WTC11 (cell line): ENCODE measurements at regions not wholly inside any gene's neighbourhood (a gene's known extent, or its start where the extent isn't known, plus 50 kb on each side); places are given as distances from the start of the nearest gene placed in this dataset.
A peak's percentile ranks its signal among the peaks of the same experiment; 100 is the strongest.
"Not testable (repeated sequence)": the region's sequence is repeated elsewhere in the genome, so short reads cannot be mapped to it uniquely, and the experiment has no call there.

Experiments used
- ATAC-seq: fragments of 200-7000 bp; cut with Tn5 transposase; 2 replicates; pipeline ENCODE4 v1.10.0; 2021; ENCODE audit warnings: mild to moderate bottlenecking, moderate library complexity
- CTCF ChIA-PET: fragments of 300-600 bp; sonication (Branson Sonifier 250); formaldehyde crosslinking; loops from one replicate; lab custom pipeline; 2021; ENCODE audit warnings: antibody characterized with exemption; lab: Charles Lee
- POLR2A ChIA-PET: fragments of 350-600 bp; sonication (Branson Sonifier 250); formaldehyde crosslinking; loops from one replicate; lab custom pipeline; 2021; ENCODE audit warnings: antibody characterized with exemption; lab: Charles Lee
- DNase-seq: peaks from one replicate; pipeline ENCODE4 v3.0.0; 2021; ENCODE audit warnings: low spot score
- H3K27ac Mint-ChIP-seq: 2 replicates; pipeline ENCODE4 v1.8.0; 2021; ENCODE audit warnings: mixed read lengths
- H3K27me3 Mint-ChIP-seq: 2 replicates; pipeline ENCODE4 v1.8.0; 2021; ENCODE audit warnings: low read depth, mild to moderate bottlenecking, moderate library complexity, mixed read lengths
- H3K36me3 Mint-ChIP-seq: 2 replicates; pipeline ENCODE4 v1.8.0; 2021; ENCODE audit warnings: mixed read lengths
- H3K4me1 Mint-ChIP-seq: 2 replicates; pipeline ENCODE4 v1.8.0; 2022; ENCODE audit warnings: mixed read lengths
- H3K4me3 Mint-ChIP-seq: 2 replicates; pipeline ENCODE4 v1.8.0; 2021; ENCODE audit warnings: mild to moderate bottlenecking, moderate library complexity, mixed read lengths
- H3K9me3 Mint-ChIP-seq: 2 replicates; pipeline ENCODE4 v1.8.0; 2021; ENCODE audit warnings: mixed read lengths
- ATF1 ChIP-seq: sonication (generic); formaldehyde crosslinking; IDR thresholded peaks from 2 replicates; pipeline ENCODE4 v1.8.1; 2023; ENCODE audit warnings: mild to moderate bottlenecking, moderate library complexity, missing genetic modification reagents
- ATF2 ChIP-seq: sonication (generic); formaldehyde crosslinking; IDR thresholded peaks from 2 replicates; pipeline ENCODE4 v1.8.1; 2022; ENCODE audit warnings: low read depth, missing genetic modification reagents, borderline replicate concordance
- CREB1 ChIP-seq: sonication (generic); formaldehyde crosslinking; IDR thresholded peaks from 2 replicates; pipeline ENCODE4 v1.8.0; 2023; ENCODE audit warnings: mild to moderate bottlenecking, missing genetic modification reagents
- CREM ChIP-seq: sonication (generic); formaldehyde crosslinking; IDR thresholded peaks from 2 replicates; pipeline ENCODE4 v1.8.1; 2022; ENCODE audit warnings: mild to moderate bottlenecking, missing genetic modification reagents, moderate library complexity
- ERG ChIP-seq: fragments of 250-450 bp; sonication (Bioruptor Pico); IDR thresholded peaks from 2 replicates; pipeline ENCODE4 v1.8.0; 2021; ENCODE audit warnings: mild to moderate bottlenecking
- FOXK1 ChIP-seq: sonication (generic); formaldehyde crosslinking; IDR thresholded peaks from 2 replicates; pipeline ENCODE4 v1.8.0; 2022; ENCODE audit warnings: mild to moderate bottlenecking, moderate library complexity, missing genetic modification reagents
- FOXP4 ChIP-seq: sonication (generic); formaldehyde crosslinking; IDR thresholded peaks from 2 replicates; pipeline ENCODE4 v1.8.0; 2022; ENCODE audit warnings: mild to moderate bottlenecking, missing genetic modification reagents
- GABPB1 ChIP-seq: sonication (generic); formaldehyde crosslinking; IDR thresholded peaks from 2 replicates; pipeline ENCODE4 v1.8.1; 2023; ENCODE audit warnings: mild to moderate bottlenecking, missing genetic modification reagents
- NFATC4 ChIP-seq: fragments of 250-450 bp; sonication (Bioruptor Pico); IDR thresholded peaks from 2 replicates; pipeline ENCODE4 v1.9.0; 2021; ENCODE audit warnings: mild to moderate bottlenecking
- NFE2L1 ChIP-seq: sonication (generic); formaldehyde crosslinking; IDR thresholded peaks from 2 replicates; pipeline ENCODE4 v1.8.1; 2023; ENCODE audit warnings: missing genetic modification reagents
- NFYB ChIP-seq: sonication (generic); formaldehyde crosslinking; conservative IDR thresholded peaks from 2 replicates; pipeline ENCODE4 v1.8.0; 2022; ENCODE audit warnings: low read depth, missing genetic modification reagents
- NR3C1 ChIP-seq: sonication (generic); formaldehyde crosslinking; conservative IDR thresholded peaks from 2 replicates; pipeline ENCODE4 v1.8.1; 2023; ENCODE audit warnings: low read depth, mild to moderate bottlenecking, missing genetic modification reagents
- OVOL2 ChIP-seq: fragments of 250-450 bp; sonication (Bioruptor Pico); IDR thresholded peaks from 2 replicates; pipeline ENCODE4 v1.9.0; 2021; ENCODE audit warnings: mild to moderate bottlenecking, borderline replicate concordance
- PREB ChIP-seq: sonication (generic); formaldehyde crosslinking; IDR thresholded peaks from 2 replicates; pipeline ENCODE4 v1.8.1; 2022; ENCODE audit warnings: mild to moderate bottlenecking, missing genetic modification reagents, moderate library complexity, borderline replicate concordance
- RORB ChIP-seq: fragments of 250-450 bp; sonication (Bioruptor Pico); IDR thresholded peaks from 2 replicates; pipeline ENCODE4 v1.9.0; 2021; ENCODE audit warnings: mild to moderate bottlenecking
- SP1 ChIP-seq: sonication (generic); formaldehyde crosslinking; conservative IDR thresholded peaks from 2 replicates; pipeline ENCODE4 v1.8.1; 2022; ENCODE audit warnings: missing genetic modification reagents
- TP53 ChIP-seq: sonication (generic); formaldehyde crosslinking; IDR thresholded peaks from 2 replicates; pipeline ENCODE4 v1.8.1; 2023; ENCODE audit warnings: mild to moderate bottlenecking, missing genetic modification reagents
- USF1 ChIP-seq: sonication (generic); formaldehyde crosslinking; IDR thresholded peaks from 2 replicates; pipeline ENCODE4 v1.8.0; 2022; ENCODE audit warnings: mild to moderate bottlenecking, missing genetic modification reagents
- ZNF121 ChIP-seq: sonication (generic); formaldehyde crosslinking; IDR thresholded peaks from 2 replicates; pipeline ENCODE4 v1.8.0; 2023; ENCODE audit warnings: missing genetic modification reagents
- ZNF219 ChIP-seq: sonication (generic); formaldehyde crosslinking; IDR thresholded peaks from 2 replicates; pipeline ENCODE4 v1.8.0; 2023; ENCODE audit warnings: missing genetic modification reagents, mild to moderate bottlenecking, borderline replicate concordance
- ZNF232 ChIP-seq: sonication (generic); formaldehyde crosslinking; IDR thresholded peaks from 2 replicates; pipeline ENCODE4 v1.8.0; 2022; ENCODE audit warnings: mild to moderate bottlenecking, missing genetic modification reagents
- ZNF425 ChIP-seq: fragments of 250-450 bp; sonication (Bioruptor Pico); conservative IDR thresholded peaks from 2 replicates; pipeline ENCODE4 v1.9.0; 2021; ENCODE audit warnings: mild to moderate bottlenecking
- ZNF671 ChIP-seq: fragments of 250-450 bp; sonication (Bioruptor Pico); IDR thresholded peaks from 2 replicates; pipeline ENCODE4 v1.8.0; 2021; ENCODE audit warnings: mild to moderate bottlenecking

GRCh38 chr21:17269760-17270159 is 243.1 kb upstream of the CXADR start (continued):
- no peak for TF ChIP-seq NR3C1 (CRISPR knock-in tag)
- no peak for TF ChIP-seq ZNF425 (CRISPR knock-in tag)
- TF ChIP-seq NFATC4: no peak
- no peak for TF ChIP-seq USF1
- TF ChIP-seq CREM: no peak
- TF ChIP-seq FOXP4 (CRISPR knock-in tag): no peak
- no peak for TF ChIP-seq ZNF121 (CRISPR knock-in tag)
- no peak for TF ChIP-seq ERG (CRISPR knock-in tag)
- TF ChIP-seq TP53: no peak
- TF ChIP-seq FOXK1 (CRISPR knock-in tag): no peak
- TF ChIP-seq RORB (CRISPR knock-in tag): no peak
- no peak for TF ChIP-seq GABPB1 (CRISPR knock-in tag)
- TF ChIP-seq, all 79 proteins: peak for 0

- CTCF ChIA-PET: interaction anchor here (1.1 kb wide), 1 partner anchor 328 kb away, joined by 4 read pairs; no protein-coding TSS in a partner anchor
- peak; percentile 32 for ATAC-seq
These were observed 242.6 kb upstream of the CXADR start for GRCh38 chr21:17270229-17270628.

GRCh38 chr21:17279663-17280062 is 233.2 kb upstream of the CXADR start:
- Mint-ChIP-seq H3K4me3 (no peak overlapping the region), H3K27ac (no peak overlapping the region), H3K36me3 (peaks cover 35% of the 10 kb centered on the region), H3K4me1 (0 out of 2 replicates have a peak, but pooled peaks cover 3% of the 10 kb centered on the region), H3K9me3 (peaks cover 61% of the 10 kb centered on the region), H3K27me3 (no peaks in the 10 kb centered on the region; the same call in none of the 2 replicates)
- ATAC-seq (no peak), DNase-seq (no peak)
- no peak for TF ChIP-seq PREB (CRISPR knock-in tag)
- no peak for TF ChIP-seq ZNF232 (CRISPR knock-in tag)
- CTCF ChIA-PET: interaction anchor here (0.6 kb wide), 1 partner anchor 107 kb away, joined by 3 read pairs; no protein-coding TSS in a partner anchor
- POLR2A ChIA-PET: no interaction called here

More at GRCh38 chr21:17270229-17270628, 242.6 kb upstream of the CXADR start:
- POLR2A ChIA-PET: no interaction called here
- no peaks in the 10 kb centered on the region for H3K4me1 Mint-ChIP-seq
- no peak for DNase-seq
- H3K27me3 Mint-ChIP-seq: peaks cover 3% of the 10 kb centered on the region; the same call in 1 of the 2 replicates
- H3K36me3 Mint-ChIP-seq: peaks cover 25% of the 10 kb centered on the region
- no peak overlapping the region for H3K27ac Mint-ChIP-seq
- H3K4me3 Mint-ChIP-seq: no peak overlapping the region
- no peak for TF ChIP-seq NFYB (CRISPR knock-in tag)
- TF ChIP-seq CREB1: no peak
- no peak for TF ChIP-seq ATF2 (CRISPR knock-in tag)
- no peak for TF ChIP-seq NFE2L1 (CRISPR knock-in tag)
- no peak for TF ChIP-seq ZNF671 (CRISPR knock-in tag)
- TF ChIP-seq TP53: no peak
- no peak for TF ChIP-seq ZNF219 (CRISPR knock-in tag)
- TF ChIP-seq ATF1 (CRISPR knock-in tag): no peak
- TF ChIP-seq OVOL2 (CRISPR knock-in tag): no peak
- TF ChIP-seq SP1 (CRISPR knock-in tag): no peak
- H3K9me3 Mint-ChIP-seq: peaks cover 32% of the 10 kb centered on the region

GRCh38 chr21:17293016-17293562 is 219.8 kb upstream of the CXADR start:
- H3K9me3 Mint-ChIP-seq: peaks cover 71% of the 10 kb centered on the region
- not testable (repeated sequence) for H3K27ac Mint-ChIP-seq

More at GRCh38 chr21:17293016-17293562, 219.8 kb upstream of the CXADR start:
- POLR2A ChIA-PET, H3K4me3 Mint-ChIP-seq, H3K4me1 Mint-ChIP-seq, CTCF ChIA-PET, DNase-seq, ATAC-seq, H3K27me3 Mint-ChIP-seq: not testable (repeated sequence)
- peaks cover 46% of the 10 kb centered on the region for H3K36me3 Mint-ChIP-seq
